GM12875 (cell line): ENCODE measurements at regions not wholly inside any gene's neighbourhood (a gene's known extent, or its start where the extent isn't known, plus 50 kb on each side); places are given as distances from the start of the nearest gene placed in this dataset.

Experiments used
- H3K4me3 ChIP-seq: one replicate; pipeline ENCODE4 v1.5.1; 2011; ENCODE audit warnings: low read depth, low read length, control low read depth
- CTCF ChIP-seq: IDR thresholded peaks from 2 replicates; pipeline ENCODE4 v1.5.1; 2011; ENCODE audit warnings: low read depth, mild to moderate bottlenecking, control low read depth, inconsistent platforms, low read length, moderate library complexity, borderline replicate concordance; ENCODE audit not compliant: insufficient read depth

GRCh38 chr9:110069326-110070248, 138.4 kb downstream of the C9orf152 start:
- TF ChIP-seq CTCF = no peak
- H3K4me3 ChIP-seq = no peak overlapping the region

GRCh38 chr9:110072597-110073355, 135.2 kb downstream of the C9orf152 start:
- TF ChIP-seq CTCF = no peak
- H3K4me3 ChIP-seq = no peak overlapping the region

GRCh38 chr9:110073356-110073905, 134.5 kb downstream of the C9orf152 start:
- TF ChIP-seq CTCF = no peak
- H3K4me3 ChIP-seq = no peak overlapping the region

- no peak overlapping the region for H3K4me3 ChIP-seq
- TF ChIP-seq CTCF = no peak
Observed at GRCh38 chr9:110076894-110077725, 130.8 kb downstream of the C9orf152 start.

GRCh38 chr9:110077925-110078324, 130.0 kb downstream of the C9orf152 start:
- H3K4me3 ChIP-seq = no peak overlapping the region
- TF ChIP-seq CTCF = no peak

- H3K4me3 ChIP-seq = no peak overlapping the region
- no peak for TF ChIP-seq CTCF
Observed at GRCh38 chr9:110078604-110079003, 129.4 kb downstream of the C9orf152 start.
